Astrocyte (in vitro differentiated cells and primary cell): ENCODE measurements at regions not wholly inside any gene's neighbourhood (a gene's known extent, or its start where the extent isn't known, plus 50 kb on each side); places are given as distances from the start of the nearest gene placed in this dataset.

ENCODE experiments used
- DNase-seq: peaks from one replicate; pipeline ENCODE4 v3.0.0-alpha.2; 2010; ENCODE audit warnings: low read depth
- FAIRE-seq: peaks from 2 replicates; lab custom pipeline; 2011; peaks lifted over from hg19 to GRCh38; lab: Jason Lieb, UNC
- H2AFZ ChIP-seq: 2 replicates; pipeline ENCODE4 v1.6.0; 2012; ENCODE audit warnings: low read depth, low read length, inconsistent platforms
- H3K27ac ChIP-seq: 2 replicates; pipeline ENCODE4 v1.5.1; 2011; ENCODE audit warnings: low read depth, low read length, inconsistent platforms
- H3K27me3 ChIP-seq: 2 replicates; pipeline ENCODE4 v1.6.0; 2011; ENCODE audit warnings: low read length, inconsistent platforms; ENCODE audit not compliant: insufficient read depth
- H3K36me3 ChIP-seq: 2 replicates; pipeline ENCODE4 v1.5.1; 2011; ENCODE audit warnings: low read length, inconsistent platforms; ENCODE audit not compliant: insufficient read depth
- H3K4me1 ChIP-seq: 2 replicates; pipeline ENCODE4 v1.5.1; 2011; ENCODE audit warnings: low read length, inconsistent platforms; ENCODE audit not compliant: insufficient read depth
- H3K4me2 ChIP-seq: 2 replicates; pipeline ENCODE4 v1.6.0; 2012; ENCODE audit warnings: low read length, inconsistent platforms
- H3K4me3 ChIP-seq: 2 replicates; pipeline ENCODE4 v1.5.1; 2011; ENCODE audit warnings: low read depth, mild to moderate bottlenecking, low read length, inconsistent platforms; ENCODE audit not compliant: insufficient read depth
- H3K79me2 ChIP-seq: 2 replicates; pipeline ENCODE4 v1.6.0; 2012; ENCODE audit warnings: mild to moderate bottlenecking, low read length, inconsistent platforms; ENCODE audit not compliant: insufficient read depth
- H3K9ac ChIP-seq: 2 replicates; pipeline ENCODE4 v1.6.0; 2012; ENCODE audit warnings: mild to moderate bottlenecking, low read length, inconsistent platforms
- H3K9me3 ChIP-seq: 2 replicates; pipeline ENCODE4 v1.5.1; 2012; ENCODE audit warnings: low read depth, mild to moderate bottlenecking, low read length, inconsistent platforms; ENCODE audit not compliant: insufficient read depth
- H4K20me1 ChIP-seq: 2 replicates; pipeline ENCODE4 v1.6.0; 2012; ENCODE audit warnings: low read length, inconsistent platforms; ENCODE audit not compliant: insufficient read depth
- H3K27ac Mint-ChIP-seq: one replicate; pipeline ENCODE4 v1.8.0; 2021; ENCODE audit warnings: mild to moderate bottlenecking, mixed read lengths; ENCODE audit not compliant: unreplicated experiment
- H3K27me3 Mint-ChIP-seq: one replicate; pipeline ENCODE4 v1.8.0; 2021; ENCODE audit warnings: low read depth, mixed read lengths; ENCODE audit not compliant: unreplicated experiment
- H3K36me3 Mint-ChIP-seq: one replicate; pipeline ENCODE4 v1.8.0; 2021; ENCODE audit warnings: low read depth, mixed read lengths; ENCODE audit not compliant: unreplicated experiment
- H3K4me1 Mint-ChIP-seq: one replicate; pipeline ENCODE4 v1.8.0; 2021; ENCODE audit warnings: low read depth, mixed read lengths; ENCODE audit not compliant: unreplicated experiment
- H3K4me3 Mint-ChIP-seq: one replicate; pipeline ENCODE4 v1.8.0; 2021; ENCODE audit warnings: mild to moderate bottlenecking, moderate library complexity, mixed read lengths; ENCODE audit not compliant: unreplicated experiment
- H3K9me3 Mint-ChIP-seq: one replicate; pipeline ENCODE4 v1.8.0; 2021; ENCODE audit warnings: mild to moderate bottlenecking, mixed read lengths; ENCODE audit not compliant: unreplicated experiment
- EZH2 ChIP-seq: IDR thresholded peaks from 2 replicates; pipeline ENCODE4 v1.6.1; 2012; ENCODE audit warnings: mild to moderate bottlenecking, low read length, inconsistent platforms; ENCODE audit not compliant: insufficient read depth
- TF ChIP-seq, protein P1 (sequence below): IDR thresholded peaks from 2 replicates; pipeline ENCODE4 v1.5.1; 2011; ENCODE audit warnings: low read depth, mild to moderate bottlenecking, inconsistent platforms, low read length, moderate library complexity; ENCODE audit not compliant: insufficient read depth

DNA sequence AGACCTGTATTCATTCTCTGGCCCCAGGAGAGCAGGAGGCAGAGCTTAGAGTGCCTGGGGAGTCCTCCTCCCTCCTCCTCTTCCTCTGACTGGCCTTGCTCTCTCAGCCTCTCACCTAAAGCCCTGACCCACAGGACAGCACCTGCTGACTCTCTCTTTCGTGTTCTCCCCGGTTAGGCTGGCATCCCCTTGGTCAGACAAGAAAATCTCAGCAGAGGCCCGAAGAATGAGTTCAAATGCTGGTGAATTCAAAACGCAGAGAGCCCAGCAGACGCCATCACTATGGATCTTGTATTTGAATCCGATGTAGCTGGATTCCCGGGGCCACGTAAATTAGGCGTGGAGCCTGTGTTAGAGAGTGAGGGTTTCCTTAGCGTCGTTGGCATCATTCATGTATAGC is 255.3 kb downstream of the KLF6 start:
- Histone ChIP-seq H3K4me1 (peaks cover 28% of the 10 kb centered on the region), H3K36me3 (no peaks in the 10 kb centered on the region), H3K9ac (no peak overlapping the region), H3K9me3 (no peaks in the 10 kb centered on the region), H3K4me2 (no peak overlapping the region), H3K4me3 (no peak overlapping the region), H3K79me2 (no peaks in the 10 kb centered on the region), H3K27ac (no peak overlapping the region), H2AFZ (no peak overlapping the region), H4K20me1 (no peaks in the 10 kb centered on the region), H3K27me3 (no peaks in the 10 kb centered on the region)
- DNase-seq (no peak), FAIRE-seq (no peak)
- peaks cover 42% of the 10 kb centered on the region for H3K4me1 Mint-ChIP-seq
- no peak overlapping the region for H3K4me3 Mint-ChIP-seq
- no peaks in the 10 kb centered on the region for H3K27me3 Mint-ChIP-seq
- H3K9me3 Mint-ChIP-seq: no peaks in the 10 kb centered on the region
- H3K36me3 Mint-ChIP-seq: no peaks in the 10 kb centered on the region
- TF ChIP-seq, protein P1, sequence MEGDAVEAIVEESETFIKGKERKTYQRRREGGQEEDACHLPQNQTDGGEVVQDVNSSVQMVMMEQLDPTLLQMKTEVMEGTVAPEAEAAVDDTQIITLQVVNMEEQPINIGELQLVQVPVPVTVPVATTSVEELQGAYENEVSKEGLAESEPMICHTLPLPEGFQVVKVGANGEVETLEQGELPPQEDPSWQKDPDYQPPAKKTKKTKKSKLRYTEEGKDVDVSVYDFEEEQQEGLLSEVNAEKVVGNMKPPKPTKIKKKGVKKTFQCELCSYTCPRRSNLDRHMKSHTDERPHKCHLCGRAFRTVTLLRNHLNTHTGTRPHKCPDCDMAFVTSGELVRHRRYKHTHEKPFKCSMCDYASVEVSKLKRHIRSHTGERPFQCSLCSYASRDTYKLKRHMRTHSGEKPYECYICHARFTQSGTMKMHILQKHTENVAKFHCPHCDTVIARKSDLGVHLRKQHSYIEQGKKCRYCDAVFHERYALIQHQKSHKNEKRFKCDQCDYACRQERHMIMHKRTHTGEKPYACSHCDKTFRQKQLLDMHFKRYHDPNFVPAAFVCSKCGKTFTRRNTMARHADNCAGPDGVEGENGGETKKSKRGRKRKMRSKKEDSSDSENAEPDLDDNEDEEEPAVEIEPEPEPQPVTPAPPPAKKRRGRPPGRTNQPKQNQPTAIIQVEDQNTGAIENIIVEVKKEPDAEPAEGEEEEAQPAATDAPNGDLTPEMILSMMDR: no peak
- TF ChIP-seq EZH2: no peak
- no peak overlapping the region for H3K27ac Mint-ChIP-seq

DNA sequence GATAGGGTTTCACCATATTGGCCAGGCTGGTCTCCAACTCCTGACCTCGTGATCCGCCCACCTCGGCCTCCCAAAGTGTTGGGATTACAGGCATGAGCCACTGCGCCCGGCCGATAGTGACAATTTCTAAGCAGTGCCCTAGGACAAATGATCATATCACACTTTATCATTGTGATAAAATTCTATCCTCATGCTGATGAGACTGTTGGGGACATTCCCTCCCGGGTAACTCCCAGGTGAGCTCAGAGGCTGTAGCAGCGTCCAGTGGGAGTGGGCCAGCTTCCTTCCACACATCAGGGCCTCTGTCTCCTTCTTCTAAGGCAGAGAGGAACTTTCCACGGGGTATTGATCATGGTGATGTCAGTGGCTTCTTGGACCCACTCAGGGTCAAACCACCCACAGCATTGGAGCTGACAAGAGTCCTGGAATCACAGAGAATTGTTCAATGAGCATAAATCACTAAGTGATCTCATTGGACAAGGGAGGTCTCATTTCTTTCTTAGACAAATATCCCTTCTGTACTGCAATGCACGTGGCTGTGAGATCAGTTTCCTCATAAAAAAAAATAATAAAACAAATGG is 256.1 kb downstream of the KLF6 start:
- no peak overlapping the region for H2AFZ ChIP-seq
- no peaks in the 10 kb centered on the region for H3K36me3 ChIP-seq
- Mint-ChIP-seq H3K27me3 (no peaks in the 10 kb centered on the region), H3K27ac (no peak overlapping the region), H3K4me3 (no peak overlapping the region), H3K4me1 (peaks cover 42% of the 10 kb centered on the region), H3K9me3 (no peaks in the 10 kb centered on the region), H3K36me3 (no peaks in the 10 kb centered on the region)
- no peaks in the 10 kb centered on the region for H3K9me3 ChIP-seq
- no peak overlapping the region for H3K4me3 ChIP-seq
- no peaks in the 10 kb centered on the region for H3K79me2 ChIP-seq
- no peaks in the 10 kb centered on the region for H3K27me3 ChIP-seq
- no peak overlapping the region for H3K9ac ChIP-seq
- no peak overlapping the region for H3K4me2 ChIP-seq
- no peaks in the 10 kb centered on the region for H4K20me1 ChIP-seq
- peaks cover 28% of the 10 kb centered on the region for H3K4me1 ChIP-seq
- H3K27ac ChIP-seq: no peak overlapping the region
- TF ChIP-seq, protein P1: no peak
- no peak for TF ChIP-seq EZH2
- DNase-seq (no peak), FAIRE-seq (no peak)

- H3K4me1 ChIP-seq: peaks cover 28% of the 10 kb centered on the region
- Mint-ChIP-seq H3K27me3 (no peaks in the 10 kb centered on the region), H3K36me3 (no peaks in the 10 kb centered on the region), H3K9me3 (peaks cover 1% of the 10 kb centered on the region), H3K27ac (no peak overlapping the region), H3K4me1 (peaks cover 42% of the 10 kb centered on the region), H3K4me3 (no peak overlapping the region)
- H3K27ac ChIP-seq: peak overlapping the region; percentile 85
- H3K36me3 ChIP-seq: no peaks in the 10 kb centered on the region
- DNase-seq (no peak), FAIRE-seq (no peak)
- H3K4me2 ChIP-seq: no peak overlapping the region
- no peaks in the 10 kb centered on the region for H4K20me1 ChIP-seq
- no peak for TF ChIP-seq EZH2
- TF ChIP-seq, protein P1: no peak
- H2AFZ ChIP-seq: no peak overlapping the region
- H3K4me3 ChIP-seq: no peak overlapping the region
- H3K9me3 ChIP-seq: no peaks in the 10 kb centered on the region
- H3K9ac ChIP-seq: peak overlapping the region; percentile 22
- no peaks in the 10 kb centered on the region for H3K27me3 ChIP-seq
- no peaks in the 10 kb centered on the region for H3K79me2 ChIP-seq
Measured at GRCh38 chr10:3528271-3528670, 256.7 kb downstream of the KLF6 start.
